Transverse colon (tissue), 4 donors: ENCODE measurements at regions not wholly inside any gene's neighbourhood (a gene's known extent, or its start where the extent isn't known, plus 50 kb on each side); places are given as distances from the start of the nearest gene placed in this dataset.
"Not testable (repeated sequence)": the region's sequence is repeated elsewhere in the genome, so short reads cannot be mapped to it uniquely, and the experiment has no call there.

Experiments
- DNase-seq: peaks from one replicate; pipeline ENCODE4 v3.0.0-alpha.2; 2019
- H3K27ac ChIP-seq, 4 donors: fragments of 200-600 bp; sonication (generic); 2 replicates each; pipeline ENCODE4 v1.5.1; 2016 to 2018; ENCODE audit warnings: inconsistent platforms in 4 of 4
- H3K27me3 ChIP-seq: fragments of 200-600 bp; sonication (generic); 2 replicates; pipeline ENCODE4 v1.5.1; 2017; ENCODE audit warnings: inconsistent platforms
- H3K36me3 ChIP-seq, 4 donors: fragments of 200-600 bp; sonication (generic); 2 replicates each; pipeline ENCODE4 v1.5.1; 2017 to 2019; ENCODE audit warnings: inconsistent platforms in 4 of 4
- H3K4me1 ChIP-seq, 4 donors: fragments of 200-600 bp; sonication (generic); 2 replicates each; pipeline ENCODE4 v1.5.1; 2017 to 2020; ENCODE audit warnings: inconsistent platforms in 4 of 4
- H3K4me3 ChIP-seq, 4 donors: fragments of 200-600 bp; sonication (generic); 1 replicate in 1 of 4; 2 replicates in 3 of 4; pipeline versions ENCODE4 v1.5.1 to v1.6.1; 2017 to 2019; ENCODE audit warnings: inconsistent platforms in 4 of 4
- H3K9me3 ChIP-seq, 2 donors: fragments of 200-600 bp; sonication (generic); 2 replicates each; pipeline ENCODE4 v1.5.1; 2017 to 2019; ENCODE audit warnings: inconsistent platforms in 2 of 2
- EP300 ChIP-seq: sonication (generic); formaldehyde crosslinking; IDR thresholded peaks from one replicate; pipeline ENCODE4 v1.6.1; 2017; ENCODE audit warnings: antibody characterized with exemption, low read depth
- POLR2A ChIP-seq: fragments of 450-650 bp; IDR thresholded peaks from one replicate; pipeline ENCODE4 v1.6.1; 2016; ENCODE audit warnings: antibody characterized with exemption, mild to moderate bottlenecking, moderate library complexity
- POLR2AphosphoS5 ChIP-seq, 3 donors: sonication (generic); formaldehyde crosslinking; IDR thresholded peaks; one replicate each; pipeline ENCODE4 v1.6.1; 2016; ENCODE audit warnings: antibody characterized with exemption in 3 of 3
- WGBS, 2 donors: methylation state at CpG; one replicate each; pipeline ENCODE4 v1.1.5; 2018; ENCODE audit warnings: low coverage in 1 of 2; 5-methylcytosine and 5-hydroxymethylcytosine counted together
- in situ Hi-C, 4 donors: fragments of 200-750 bp; cut with MboI; loops; one replicate each; pipeline versions ENCODE4 v1.15.0 to v1.15.1; 2017; ENCODE audit warnings: low sequenced_read_pairs in 3 of 4, low pct_ligation_motif_present in 1 of 4, low pct_unique_long_range_greater_than_20kb in 1 of 4
- intact Hi-C: fragments of 100-400 bp; cut with DNase I; formaldehyde crosslinking; loops from one replicate; pipeline ENCODE4 v1.15.1; 2023; ENCODE audit warnings: low total_unique reads
- TF ChIP-seq, protein P1 (sequence below), 5 experiments: fragments of 200-600 bp in 3 of 5; fragments of 450-650 bp in 2 of 5; sonication (generic) in 3 of 5; IDR thresholded peaks; 1 replicate in 2 of 5; 2 replicates in 3 of 5; pipeline ENCODE4 v1.5.1; 2016 to 2017; ENCODE audit warnings: antibody characterized with exemption in 5 of 5, inconsistent platforms in 3 of 5, mild to moderate bottlenecking in 2 of 5, moderate library complexity in 1 of 5

DNA sequence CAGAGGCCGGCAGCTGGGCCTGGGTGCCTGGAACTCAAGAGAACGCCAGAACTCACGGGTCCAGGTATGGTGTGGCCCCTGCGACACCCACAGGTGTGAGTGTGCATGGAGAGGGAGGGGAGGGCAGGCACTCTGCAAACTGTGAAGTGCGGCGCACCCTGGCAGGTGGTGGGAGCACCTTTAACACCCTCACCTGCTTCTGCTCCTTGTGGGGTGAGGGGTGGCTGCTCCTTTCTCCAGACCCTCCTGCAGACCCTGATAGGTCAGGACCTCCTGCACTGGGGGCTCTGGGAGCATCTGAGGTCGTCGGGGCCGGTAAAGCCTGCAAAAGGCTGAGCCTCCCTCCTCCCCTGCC lies 324.7 kb upstream of the SFSWAP start:
- TF ChIP-seq POLR2AphosphoS5 (IDR thresholded peaks at IDR 0.05) (no peak), EP300 (no peak)
- TF ChIP-seq, protein P1, sequence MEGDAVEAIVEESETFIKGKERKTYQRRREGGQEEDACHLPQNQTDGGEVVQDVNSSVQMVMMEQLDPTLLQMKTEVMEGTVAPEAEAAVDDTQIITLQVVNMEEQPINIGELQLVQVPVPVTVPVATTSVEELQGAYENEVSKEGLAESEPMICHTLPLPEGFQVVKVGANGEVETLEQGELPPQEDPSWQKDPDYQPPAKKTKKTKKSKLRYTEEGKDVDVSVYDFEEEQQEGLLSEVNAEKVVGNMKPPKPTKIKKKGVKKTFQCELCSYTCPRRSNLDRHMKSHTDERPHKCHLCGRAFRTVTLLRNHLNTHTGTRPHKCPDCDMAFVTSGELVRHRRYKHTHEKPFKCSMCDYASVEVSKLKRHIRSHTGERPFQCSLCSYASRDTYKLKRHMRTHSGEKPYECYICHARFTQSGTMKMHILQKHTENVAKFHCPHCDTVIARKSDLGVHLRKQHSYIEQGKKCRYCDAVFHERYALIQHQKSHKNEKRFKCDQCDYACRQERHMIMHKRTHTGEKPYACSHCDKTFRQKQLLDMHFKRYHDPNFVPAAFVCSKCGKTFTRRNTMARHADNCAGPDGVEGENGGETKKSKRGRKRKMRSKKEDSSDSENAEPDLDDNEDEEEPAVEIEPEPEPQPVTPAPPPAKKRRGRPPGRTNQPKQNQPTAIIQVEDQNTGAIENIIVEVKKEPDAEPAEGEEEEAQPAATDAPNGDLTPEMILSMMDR (IDR thresholded peaks at IDR 0.05): no peak
- Histone ChIP-seq H3K27me3 (peaks cover 23% of the 10 kb centered on the region), H3K9me3 (no peaks in the 10 kb centered on the region), H3K4me3 (no peak overlapping the region), H3K4me1 (no peaks in the 10 kb centered on the region), H3K36me3 (no peaks in the 10 kb centered on the region), H3K27ac (no peak overlapping the region)
- 61% methylated on average over 9 of the region's 9 CpGs; no CpG with 5 or more reads in 1 of the 2 donors for WGBS, 2 donors
- no peak for DNase-seq
- intact Hi-C loops: no loop called here
- in situ Hi-C loops: no loop called here

DNA sequence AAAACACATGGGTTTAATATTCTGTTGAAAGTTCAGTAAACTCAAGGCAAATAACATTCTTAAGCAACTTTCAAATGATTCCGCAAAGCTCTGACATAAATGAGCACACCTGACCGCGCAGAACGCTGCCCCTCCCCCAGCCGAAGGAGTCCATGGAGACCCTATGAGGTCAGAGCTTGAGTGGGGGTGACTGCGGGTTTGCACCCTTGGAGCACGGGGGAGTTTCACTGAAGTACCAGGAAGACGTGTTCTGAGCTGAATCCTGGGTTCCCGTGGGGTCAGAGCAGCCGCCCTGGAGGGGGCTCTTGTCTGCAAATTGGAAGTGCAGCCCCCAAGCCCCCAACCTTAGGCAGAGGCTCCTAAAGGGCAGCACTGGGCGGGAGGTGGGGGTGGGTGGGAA lies 324.1 kb upstream of the SFSWAP start:
- DNase-seq: no peak
- no peaks in the 10 kb centered on the region for H3K9me3 ChIP-seq
- TF ChIP-seq POLR2A: no peak
- TF ChIP-seq EP300: no peak
- TF ChIP-seq, protein P1 (IDR thresholded peaks at IDR 0.05): no peak
- no peak for TF ChIP-seq POLR2AphosphoS5 (IDR thresholded peaks at IDR 0.05)
- no peaks in the 10 kb centered on the region for H3K36me3 ChIP-seq
- 67 to 100% methylated on average over 1 to 11 of the region's 11 CpGs for WGBS, 2 donors
- peaks cover 18% of the 10 kb centered on the region for H3K27me3 ChIP-seq
- no peaks in the 10 kb centered on the region for H3K4me1 ChIP-seq
- in situ Hi-C loops (no loop called here), intact Hi-C loops (no loop called here)
- no peak overlapping the region for H3K27ac ChIP-seq
- H3K4me3 ChIP-seq: no peak overlapping the region

DNA sequence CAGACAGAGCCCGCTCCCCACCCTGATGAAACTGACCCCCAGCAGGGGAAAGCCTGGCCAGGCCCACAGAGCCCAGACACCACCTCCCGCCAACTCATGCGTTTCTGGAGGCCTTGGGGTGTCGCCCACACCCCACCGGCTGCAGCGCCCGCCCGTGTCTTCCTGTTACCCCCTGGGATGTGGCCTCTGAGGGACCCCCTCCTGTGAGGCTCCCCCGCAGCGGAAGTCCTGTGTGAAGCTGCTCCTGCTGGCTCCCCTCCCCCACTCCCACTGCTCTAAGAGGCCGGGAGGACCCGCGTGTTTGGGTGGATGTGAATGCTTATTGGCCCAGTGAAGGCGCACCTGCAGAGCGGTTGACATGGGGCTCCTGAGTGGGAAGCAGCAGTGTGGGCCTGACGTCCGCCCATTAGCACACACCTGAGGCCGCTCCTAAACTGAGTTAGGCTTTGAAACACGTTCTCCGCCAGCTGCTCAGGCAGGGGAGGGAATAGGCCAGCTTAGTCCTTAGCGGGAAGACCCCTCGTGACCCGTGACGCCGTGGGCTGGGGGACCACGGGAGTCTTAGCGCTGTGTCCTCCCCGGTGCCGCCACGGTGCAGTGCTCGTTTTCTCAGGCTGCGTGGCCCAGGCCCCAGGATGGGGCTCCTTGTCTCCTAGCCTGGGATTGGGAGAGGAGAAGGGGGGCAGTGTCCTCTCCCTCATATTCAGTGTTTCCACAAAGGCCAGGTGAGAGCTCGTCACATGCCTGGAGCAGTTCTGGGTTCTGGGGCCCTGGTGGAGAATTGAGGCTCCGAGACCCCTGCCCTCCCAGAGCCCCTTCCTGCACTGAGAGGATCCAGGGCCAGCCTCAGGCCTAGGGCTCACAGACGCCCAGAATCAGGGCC lies 323.4 kb upstream of the SFSWAP start:
- Histone ChIP-seq H3K27ac (no peak overlapping the region), H3K9me3 (no peaks in the 10 kb centered on the region), H3K27me3 (peaks cover 15% of the 10 kb centered on the region), H3K36me3 (no peaks in the 10 kb centered on the region), H3K4me1 (no peaks in the 10 kb centered on the region), H3K4me3 (no peak overlapping the region)
- no peak for DNase-seq
- in situ Hi-C loops: no loop called here
- TF ChIP-seq, protein P1 (IDR thresholded peaks at IDR 0.05): no peak
- no peak for TF ChIP-seq EP300
- no peak for TF ChIP-seq POLR2AphosphoS5 (IDR thresholded peaks at IDR 0.05)
- no peak for TF ChIP-seq POLR2A
- 20 to 76% methylated on average over 1 to 32 of the region's 35 CpGs for WGBS, 2 donors
- intact Hi-C loops: no loop called here

DNA sequence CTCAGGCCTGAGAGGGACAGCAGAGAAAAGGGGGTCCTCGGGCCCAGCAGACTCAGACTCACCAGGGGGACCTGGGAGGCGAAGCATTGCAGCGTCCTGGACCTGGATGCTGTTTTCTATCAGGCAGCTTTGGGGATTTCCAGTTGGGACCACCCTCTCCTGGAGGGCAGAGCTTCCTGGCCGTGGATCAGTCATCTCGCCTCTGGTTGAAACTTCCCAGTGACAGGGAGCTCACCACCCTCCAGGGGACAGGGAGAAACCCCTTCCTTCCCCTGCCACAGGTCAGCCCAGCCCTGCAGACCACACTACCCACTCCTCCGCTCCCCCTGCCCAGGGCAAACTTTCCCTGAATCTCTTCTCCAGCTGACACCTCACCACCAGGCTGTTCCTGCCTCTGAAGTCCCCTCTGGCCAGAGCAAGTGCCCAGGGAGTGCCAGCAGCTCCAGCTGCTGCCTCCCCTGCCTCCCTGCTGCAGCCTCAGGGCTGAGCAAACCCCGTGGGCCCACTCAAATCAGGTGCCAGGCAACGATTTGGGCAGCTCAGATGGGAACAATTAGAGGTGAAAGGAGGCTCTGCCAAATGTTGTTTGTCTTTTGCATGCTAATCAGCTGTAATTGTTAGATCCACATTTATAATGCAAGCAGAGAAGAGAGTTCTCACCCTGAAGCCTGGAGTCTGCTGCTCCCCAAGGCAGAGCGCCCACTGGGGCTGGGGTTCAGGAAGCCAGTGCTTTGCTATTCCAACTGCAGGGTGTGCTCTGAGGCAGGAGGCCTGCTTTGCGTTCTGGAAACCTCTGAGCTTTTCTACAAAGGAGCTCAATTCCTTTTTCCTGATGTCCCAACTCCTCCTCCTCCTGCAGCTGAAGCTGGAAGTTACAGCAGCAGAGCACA lies 322.5 kb upstream of the SFSWAP start:
- H3K9me3 ChIP-seq, H3K36me3 ChIP-seq, intact Hi-C loops, H3K27ac ChIP-seq, in situ Hi-C loops, H3K4me3 ChIP-seq, DNase-seq, H3K4me1 ChIP-seq: not testable (repeated sequence)
- peaks cover 13% of the 10 kb centered on the region for H3K27me3 ChIP-seq
- WGBS, 2 donors: 53% methylated on average over 5 of the region's 10 CpGs; no CpG with 5 or more reads in 1 of the 2 donors
